Adrenal gland (tissue), 9 donors: ENCODE measurements at regions not wholly inside any gene's neighbourhood (a gene's known extent, or its start where the extent isn't known, plus 50 kb on each side); places are given as distances from the start of the nearest gene placed in this dataset.

Experiments
- DNase-seq, 7 donors: peaks; one replicate each; pipeline ENCODE4 v3.0.0-alpha.2; 2019 to 2020
- H3K27ac ChIP-seq, 5 donors: fragments of 200-600 bp; sonication (generic) in 4 of 5; 1 replicate in 3 of 5; 2 replicates in 2 of 5; pipeline versions ENCODE4 v1.5.1 to v1.8.0; 2016 to 2020; ENCODE audit warnings: mild to moderate bottlenecking in 1 of 5
- H3K27me3 ChIP-seq: fragments of 200-600 bp; 2 replicates; pipeline ENCODE4 v1.8.0; 2021
- H3K36me3 ChIP-seq, 2 donors: fragments of 200-600 bp; replicated peaks in 1 of 2; 1 replicate in 1 of 2; 2 replicates in 1 of 2; pipeline versions ENCODE4 v1.5.1 to v1.8.0; 2018 to 2022
- H3K4me1 ChIP-seq, 2 donors: fragments of 200-600 bp; replicated peaks in 1 of 2; 1 replicate in 1 of 2; 2 replicates in 1 of 2; pipeline versions ENCODE4 v1.5.1 to v1.8.0; 2018 to 2021
- H3K4me3 ChIP-seq, 4 donors: fragments of 200-600 bp; sonication (generic) in 3 of 4; one replicate each; pipeline ENCODE4 v1.5.1; 2016 to 2018
- H3K9me3 ChIP-seq, 3 donors: fragments of 200-600 bp; sonication (generic) in 1 of 3; replicated peaks in 1 of 3; 1 replicate in 2 of 3; 2 replicates in 1 of 3; pipeline versions ENCODE4 v1.5.1 to v1.8.0; 2016 to 2021
- CTCF ChIP-seq, 6 experiments: fragments of 450-650 bp in 4 of 6; fragments of 200-600 bp in 2 of 6; sonication (generic) in 1 of 6; IDR thresholded peaks; 1 replicate in 5 of 6; 2 replicates in 1 of 6; pipeline versions ENCODE4 v1.5.1 to v1.8.0; 2016 to 2021; ENCODE audit warnings: antibody characterized with exemption in 6 of 6, mild to moderate bottlenecking in 2 of 6, moderate library complexity in 1 of 6
- POLR2A ChIP-seq, 2 donors: fragments of 450-650 bp; IDR thresholded peaks; one replicate each; pipeline ENCODE4 v1.6.1; 2017; ENCODE audit warnings: antibody characterized with exemption in 2 of 2, mild to moderate bottlenecking in 2 of 2, moderate library complexity in 1 of 2
- WGBS, 4 donors: extraction: QIAGEN DNeasy Blood & Tissue Kit in 2 of 4; methylation state at CpG; one replicate each; pipeline versions ENCODE4 v1.1.5 to v1.1.7; 2013 to 2017; 5-methylcytosine and 5-hydroxymethylcytosine counted together
- intact Hi-C, 2 donors: fragments of 100-400 bp; cut with DNase I; formaldehyde crosslinking; loops; one replicate each; pipeline versions ENCODE4 v1.14.1 to v1.15.0; 2022 to 2023
- donor health status: healthy with polysubstance abuse.
- donor health status: Bipolar disorder and iron deficiency.
- donor health status: DM: yes; HTN: yes; CAD: no.
- donor health status: DM: no; HTN: no; CAD: no.
- donor health status: DM: no; HTN: no; CAD: no.

DNA sequence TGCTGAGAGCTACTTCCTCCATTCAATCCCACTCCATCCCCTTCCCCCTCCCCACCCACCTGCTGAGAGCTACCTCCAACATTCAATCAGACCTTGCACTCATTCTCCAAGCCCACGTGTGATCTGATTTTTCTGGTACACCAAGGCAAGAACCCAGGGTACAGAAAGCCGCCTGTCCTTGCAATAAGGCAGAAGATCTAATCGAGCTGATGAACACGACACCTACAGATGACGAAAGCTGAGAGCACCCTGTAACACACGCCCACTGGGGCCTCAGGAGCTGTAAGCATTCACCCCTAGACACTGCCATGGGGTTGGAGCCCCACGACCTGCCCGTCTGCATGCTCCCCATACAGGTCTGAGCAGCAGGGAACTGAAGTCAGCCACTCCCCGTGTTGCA, 58.3 kb downstream of the TRIML1 start:
- no peaks in the 10 kb centered on the region for H3K9me3 ChIP-seq
- intact Hi-C loops = no loop called here
- H3K27me3 ChIP-seq = no peaks in the 10 kb centered on the region
- no peak for TF ChIP-seq CTCF (IDR thresholded peaks at IDR 0.05)
- H3K4me3 ChIP-seq = no peak overlapping the region
- H3K36me3 ChIP-seq = no peaks in the 10 kb centered on the region
- H3K4me1 ChIP-seq = no peaks in the 10 kb centered on the region
- DNase-seq = no peak
- no peak overlapping the region for H3K27ac ChIP-seq
- WGBS, 4 donors = 75 to 96% (median 93%) methylated on average over 8 to 9 of the region's 9 CpGs; no CpG with 5 or more reads in 1 of the 4 donors

- H3K27ac ChIP-seq = no peak overlapping the region
- H3K4me3 ChIP-seq = no peak overlapping the region
- WGBS, 4 donors = 76 to 80% (median 78%) methylated on average over 11 of the region's 11 CpGs
- H3K9me3 ChIP-seq = no peaks in the 10 kb centered on the region
- no peaks in the 10 kb centered on the region for H3K4me1 ChIP-seq
- H3K27me3 ChIP-seq = no peaks in the 10 kb centered on the region
- TF ChIP-seq POLR2A (IDR thresholded peaks at IDR 0.05) = no peak
- TF ChIP-seq CTCF (IDR thresholded peaks at IDR 0.05) = no peak
- intact Hi-C loops = no loop called here
- no peak for DNase-seq
- H3K36me3 ChIP-seq = no peaks in the 10 kb centered on the region
These were observed 59.9 kb downstream of the TRIML1 start for GRCh38 chr4:188198982-188199792.

DNA sequence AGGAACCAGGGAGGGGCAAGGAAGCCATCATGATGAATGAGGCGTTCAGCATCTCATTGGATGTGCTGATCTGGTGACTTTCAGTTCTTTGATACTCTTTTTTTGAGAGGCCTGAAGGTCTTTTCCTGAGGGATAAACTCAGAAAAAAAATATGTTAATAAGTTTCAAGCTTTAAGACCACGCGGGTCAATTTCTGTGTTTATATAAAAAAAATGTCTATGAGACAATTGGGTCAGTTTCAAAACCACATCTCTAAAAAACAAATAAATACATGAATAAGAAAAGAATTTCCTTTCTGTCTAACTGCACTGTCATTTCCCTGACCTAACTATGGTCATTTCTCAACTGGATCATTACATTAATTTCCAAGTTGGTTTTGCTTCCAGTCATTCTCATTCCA, 62.6 kb downstream of the TRIML1 start:
- TF ChIP-seq POLR2A (IDR thresholded peaks at IDR 0.05) (no peak), CTCF (IDR thresholded peaks at IDR 0.05) (no peak)
- Histone ChIP-seq H3K36me3 (no peaks in the 10 kb centered on the region), H3K27me3 (no peaks in the 10 kb centered on the region), H3K4me3 (no peak overlapping the region), H3K9me3 (no peaks in the 10 kb centered on the region), H3K4me1 (no peaks in the 10 kb centered on the region), H3K27ac (no peak overlapping the region)
- intact Hi-C loops = loop anchor here in 1 of 2 donors (10.0 kb wide), 1 partner anchor 233 kb away; no protein-coding TSS in a partner anchor
- DNase-seq = no peak
- 48 to 96% (median 73%) methylated on average over 3 of the region's 3 CpGs for whole genome bisulfite sequencing, 4 donors

DNA sequence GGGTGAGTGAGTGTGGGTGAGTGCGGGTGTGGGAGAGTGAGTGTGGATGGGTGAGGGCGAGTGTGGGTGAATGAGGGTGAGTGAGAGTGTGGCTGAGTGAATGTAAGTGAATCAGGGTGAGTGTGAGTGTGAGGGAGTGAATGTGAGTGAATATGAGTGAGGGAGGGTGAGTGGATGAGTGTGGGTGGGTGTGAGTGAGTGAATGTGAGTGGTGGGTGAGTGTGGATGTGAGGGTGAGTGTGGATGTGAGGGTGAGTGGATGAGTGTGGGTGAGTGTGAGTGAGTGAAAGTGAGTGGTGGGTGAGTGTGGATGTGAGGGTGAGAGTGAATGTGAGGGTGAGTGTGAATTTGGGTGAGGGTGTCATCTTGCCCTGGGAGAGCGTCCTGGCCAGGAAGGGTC, 67.5 kb downstream of the TRIML1 start:
- WGBS, 4 donors = 92 to 98% (median 94%) methylated on average over 3 of the region's 3 CpGs
- Histone ChIP-seq H3K9me3 (no peaks in the 10 kb centered on the region), H3K36me3 (no peaks in the 10 kb centered on the region), H3K4me1 (no peaks in the 10 kb centered on the region), H3K4me3 (no peak overlapping the region), H3K27me3 (no peaks in the 10 kb centered on the region), H3K27ac (no peak overlapping the region)
- intact Hi-C loops = loop anchor here in 1 of 2 donors (10.0 kb wide), 1 partner anchor 228 kb away; no protein-coding TSS in a partner anchor
- no peak for TF ChIP-seq CTCF (IDR thresholded peaks at IDR 0.05)
- no peak for DNase-seq
